Endothelial cell of umbilical vein (primary cell): ENCODE measurements at regions not wholly inside any gene's neighbourhood (a gene's known extent, or its start where the extent isn't known, plus 50 kb on each side); places are given as distances from the start of the nearest gene placed in this dataset.

Experiments
- BruUV-seq: library from RNA; stranded (reverse); fragments of 400-500 nt; replicated peaks from 2 replicates; lab custom pipeline; 2021; lab: Mats Ljungman, UMichigan
- CTCF ChIA-PET: fragments of 300-600, 350-600 bp; sonication (Branson Sonifier 250); formaldehyde crosslinking; loops from one replicate; lab custom pipeline; 2021; ENCODE audit warnings: antibody characterized with exemption, inconsistent platforms; lab: Charles Lee
- POLR2A ChIA-PET: fragments of 300-600, 350-600 bp; sonication (Branson Sonifier 250); formaldehyde crosslinking; loops from one replicate; lab custom pipeline; 2021; ENCODE audit warnings: antibody characterized with exemption, inconsistent platforms; lab: Charles Lee
- DNase-seq: peaks from one replicate; pipeline ENCODE4 v3.0.0-alpha.2; 2011; ENCODE audit warnings: low read depth, low spot score
- FAIRE-seq: peaks from 2 replicates; lab custom pipeline; 2011; peaks lifted over from hg19 to GRCh38; lab: Jason Lieb, UNC
- H2AFZ ChIP-seq: 2 replicates; pipeline ENCODE4 v1.6.0; 2012; ENCODE audit warnings: low read depth, low read length, control low read depth, inconsistent platforms
- H3K27ac ChIP-seq: 2 replicates; pipeline ENCODE4 v1.5.1; 2011; ENCODE audit warnings: low read depth, mild to moderate bottlenecking, control low read depth, low read length, moderate library complexity; ENCODE audit not compliant: insufficient read depth
- H3K27me3 ChIP-seq, 2 experiments: 2 replicates each; pipeline versions ENCODE4 v1.6.0 to v1.6.1; 2011; ENCODE audit warnings: low read length in 2 of 2, mixed read lengths in 1 of 2; ENCODE audit not compliant: control insufficient read depth in 2 of 2, insufficient read depth in 2 of 2
- H3K36me3 ChIP-seq, 2 experiments: 2 replicates in 1 of 2; 3 replicates in 1 of 2; pipeline ENCODE4 v1.5.1; 2011; ENCODE audit warnings: low read length in 2 of 2, mild to moderate bottlenecking in 1 of 2, moderate library complexity in 1 of 2; ENCODE audit not compliant: control insufficient read depth in 2 of 2, insufficient read depth in 2 of 2; ENCODE audit errors: extremely low read depth in 1 of 2
- H3K4me1 ChIP-seq: 3 replicates; pipeline ENCODE4 v1.5.1; 2011; ENCODE audit warnings: mild to moderate bottlenecking, low read length; ENCODE audit not compliant: control insufficient read depth, insufficient read depth; ENCODE audit errors: extremely low read depth
- H3K4me2 ChIP-seq: 2 replicates; pipeline ENCODE4 v1.6.1; 2011; ENCODE audit warnings: low read length, control low read depth, mixed read lengths; ENCODE audit not compliant: insufficient read depth
- H3K4me3 ChIP-seq, 3 experiments: fragments of 200-600 bp in 1 of 3; sonication (generic), shearing (Covaris generic) in 1 of 3; replicated peaks in 1 of 3; 2 replicates each; pipeline ENCODE4 v1.5.1; 2011 to 2016; ENCODE audit warnings: control low read depth in 3 of 3, low read length in 3 of 3, mild to moderate bottlenecking in 2 of 3, inconsistent platforms in 1 of 3, low read depth in 1 of 3, moderate library complexity in 1 of 3; ENCODE audit not compliant: insufficient read depth in 1 of 3
- H3K79me2 ChIP-seq: 2 replicates; pipeline ENCODE4 v1.6.0; 2012; ENCODE audit warnings: low read length, inconsistent platforms; ENCODE audit not compliant: control insufficient read depth, insufficient read depth
- H3K9ac ChIP-seq: replicated peaks from 2 replicates; pipeline ENCODE3; 2011; ENCODE audit warnings: low read length, control low read depth; ENCODE audit not compliant: insufficient read depth; ENCODE audit errors: extremely low read depth
- H3K9me1 ChIP-seq: replicated peaks from 3 replicates; pipeline ENCODE4 v1.6.0; 2011; ENCODE audit warnings: mild to moderate bottlenecking, low read length; ENCODE audit not compliant: control insufficient read depth, insufficient read depth; ENCODE audit errors: extremely low read depth
- H3K9me3 ChIP-seq: replicated peaks from 2 replicates; pipeline ENCODE4 v1.5.1; 2012; ENCODE audit warnings: low read length, inconsistent platforms; ENCODE audit not compliant: control insufficient read depth, insufficient read depth
- H4K20me1 ChIP-seq: replicated peaks from 2 replicates; pipeline ENCODE3; 2011; ENCODE audit warnings: mild to moderate bottlenecking, low read length; ENCODE audit not compliant: control insufficient read depth, insufficient read depth; ENCODE audit errors: extremely low read depth
- CTCF ChIP-seq, 2 donors: IDR thresholded peaks; 1 replicate in 1 of 2; 2 replicates in 1 of 2; pipeline ENCODE4 v1.5.1; 2011; ENCODE audit warnings: low read length in 2 of 2, mild to moderate bottlenecking in 2 of 2, moderate library complexity in 2 of 2, control low read depth in 1 of 2, inconsistent platforms in 1 of 2, low read depth in 1 of 2; ENCODE audit not compliant: insufficient read depth in 1 of 2; ENCODE audit errors: extremely low read depth in 1 of 2
- EZH2 ChIP-seq: IDR thresholded peaks from 2 replicates; pipeline ENCODE4 v1.6.1; 2012; ENCODE audit warnings: borderline replicate concordance, low read depth, mild to moderate bottlenecking, moderate library complexity, low read length, inconsistent platforms; ENCODE audit not compliant: severe bottlenecking
- FOS ChIP-seq: IDR thresholded peaks from 2 replicates; pipeline ENCODE4 v1.6.1; 2011; ENCODE audit warnings: mild to moderate bottlenecking, low read length, moderate library complexity, borderline replicate concordance; ENCODE audit not compliant: insufficient read depth
- GATA2 ChIP-seq: IDR thresholded peaks from 2 replicates; pipeline ENCODE4 v1.7.0; 2011; ENCODE audit warnings: low read depth, mild to moderate bottlenecking, moderate library complexity, mixed read lengths, low read length; ENCODE audit not compliant: insufficient read length, insufficient read depth
- JUN ChIP-seq: IDR thresholded peaks from 2 replicates; pipeline ENCODE4 v1.6.1; 2011; ENCODE audit warnings: borderline replicate concordance, low read depth; ENCODE audit not compliant: insufficient read length, insufficient read depth
- MAX ChIP-seq: IDR thresholded peaks from 2 replicates; pipeline ENCODE4 v1.6.1; 2011; ENCODE audit not compliant: insufficient read depth, insufficient read length
- MYC ChIP-seq: IDR thresholded peaks from one replicate; pipeline ENCODE4 v1.6.1; 2011; ENCODE audit warnings: mild to moderate bottlenecking, low read depth, low read length
- POLR2A ChIP-seq: IDR thresholded peaks from 2 replicates; pipeline ENCODE4 v1.6.1; 2012; ENCODE audit warnings: low read depth, mild to moderate bottlenecking, control low read depth, low read length
- POLR2AphosphoS5 ChIP-seq: IDR thresholded peaks from 2 replicates; pipeline ENCODE4 v1.6.1; 2012; ENCODE audit warnings: low read depth, mild to moderate bottlenecking, control low read depth, low read length, moderate library complexity; ENCODE audit not compliant: insufficient read depth
- dilution Hi-C: fragments of 300-500 bp; cut with MboI; formaldehyde crosslinking; loops from one replicate; pipeline ENCODE4 v1.15.0; 2019; ENCODE audit warnings: low sequenced_read_pairs; ENCODE audit not compliant: extremely low pct_ligation_motif_present
- intact Hi-C: fragments of 100-400 bp; cut with micrococcal nuclease; formaldehyde crosslinking; loops from one replicate; pipeline ENCODE4 v1.10.0; 2022

GRCh38 chr5:143946837-143947236 lies 134.9 kb downstream of the HMHB1 start:
- H2AFZ ChIP-seq, result no peak overlapping the region
- TF ChIP-seq POLR2AphosphoS5 (no peak), MYC (no peak), GATA2 (no peak), CTCF (IDR thresholded peaks at IDR 0.05; ENCODE audit: extremely low read depth in 1 of 2, insufficient read depth in 1 of 2, low read depth in 1 of 2, low read length in 2 of 2) (no peak), POLR2A (no peak), FOS (no peak), EZH2 (no peak), MAX (no peak), JUN (no peak)
- no peaks in the 10 kb centered on the region for H3K9me1 ChIP-seq
- H3K27me3 ChIP-seq, result no peaks in the 10 kb centered on the region
- BruUV-seq, result no TSS peak
- no peaks in the 10 kb centered on the region for H3K36me3 ChIP-seq
- H3K4me1 ChIP-seq, result no peaks in the 10 kb centered on the region
- no peak overlapping the region for H3K9ac ChIP-seq
- no peak for DNase-seq
- no peaks in the 10 kb centered on the region for H4K20me1 ChIP-seq
- H3K27ac ChIP-seq, result no peak overlapping the region
- POLR2A ChIA-PET, result no interaction called here
- dilution Hi-C loops (no loop called here), intact Hi-C loops (no loop called here)
- CTCF ChIA-PET, result no interaction called here
- no peaks in the 10 kb centered on the region for H3K9me3 ChIP-seq
- H3K4me2 ChIP-seq, result no peak overlapping the region
- FAIRE-seq, result no peak
- no peaks in the 10 kb centered on the region for H3K79me2 ChIP-seq
- H3K4me3 ChIP-seq, result no peak overlapping the region
